Trophoblast cell (in vitro differentiated cells and primary cell): ENCODE measurements at regions not wholly inside any gene's neighbourhood (a gene's known extent, or its start where the extent isn't known, plus 50 kb on each side); places are given as distances from the start of the nearest gene placed in this dataset.

Experiments used
- DNase-seq, 2 donors: peaks; one replicate each; pipeline ENCODE4 v3.0.0-alpha.2; 2016
- H2AFZ ChIP-seq: 2 replicates; pipeline ENCODE4 v1.6.1; 2013; ENCODE audit warnings: low read length, moderate library complexity, mild to moderate bottlenecking; ENCODE audit not compliant: insufficient read depth, poor library complexity
- H2AK5ac ChIP-seq: 2 replicates; pipeline ENCODE4 v1.6.1; 2013; ENCODE audit warnings: mild to moderate bottlenecking, low read length
- H2BK120ac ChIP-seq: 2 replicates; pipeline ENCODE4 v1.6.1; 2013; ENCODE audit warnings: low read length, mild to moderate bottlenecking, moderate library complexity; ENCODE audit not compliant: insufficient read depth, poor library complexity
- H2BK12ac ChIP-seq: 2 replicates; pipeline ENCODE4 v1.6.1; 2013; ENCODE audit warnings: mild to moderate bottlenecking, low read length, moderate library complexity
- H2BK5ac ChIP-seq: 2 replicates; pipeline ENCODE4 v1.6.1; 2013; ENCODE audit warnings: low read length, low read depth, moderate library complexity, mild to moderate bottlenecking; ENCODE audit not compliant: poor library complexity
- H3K14ac ChIP-seq: 2 replicates; pipeline ENCODE4 v1.6.1; 2013; ENCODE audit warnings: mild to moderate bottlenecking, low read length
- H3K18ac ChIP-seq: 2 replicates; pipeline ENCODE4 v1.6.1; 2013; ENCODE audit warnings: mild to moderate bottlenecking, low read length
- H3K23ac ChIP-seq: 2 replicates; pipeline ENCODE4 v1.6.1; 2013; ENCODE audit warnings: low read length
- H3K27ac ChIP-seq: 2 replicates; pipeline ENCODE4 v1.5.1; 2013; ENCODE audit warnings: low read depth, mild to moderate bottlenecking, inconsistent platforms, low read length, moderate library complexity
- H3K27me3 ChIP-seq: 2 replicates; pipeline ENCODE4 v1.6.1; 2013; ENCODE audit warnings: inconsistent platforms, mild to moderate bottlenecking, low read length, moderate library complexity; ENCODE audit not compliant: insufficient read depth
- H3K36me3 ChIP-seq, 2 experiments: 1 replicate in 1 of 2; 2 replicates in 1 of 2; pipeline ENCODE4 v1.6.1; 2013; ENCODE audit warnings: low read length in 2 of 2, mild to moderate bottlenecking in 2 of 2, moderate library complexity in 1 of 2; ENCODE audit not compliant: insufficient read depth in 2 of 2, control insufficient read depth in 1 of 2
- H3K4ac ChIP-seq: 2 replicates; pipeline ENCODE4 v1.6.1; 2013; ENCODE audit warnings: low read depth, mild to moderate bottlenecking, low read length, moderate library complexity
- H3K4me1 ChIP-seq, 2 experiments: 1 replicate in 1 of 2; 2 replicates in 1 of 2; pipeline ENCODE4 v1.6.1; 2013; ENCODE audit warnings: low read length in 2 of 2, mild to moderate bottlenecking in 2 of 2, moderate library complexity in 1 of 2; ENCODE audit not compliant: insufficient read depth in 2 of 2, control insufficient read depth in 1 of 2
- H3K4me2 ChIP-seq: 2 replicates; pipeline ENCODE4 v1.6.1; 2013; ENCODE audit warnings: inconsistent platforms, mild to moderate bottlenecking, low read length, moderate library complexity
- H3K4me3 ChIP-seq: 2 replicates; pipeline ENCODE4 v1.5.1; 2013; ENCODE audit warnings: mild to moderate bottlenecking, low read depth, low read length, inconsistent platforms
- H3K79me1 ChIP-seq: one replicate; pipeline ENCODE4 v1.6.1; 2013; ENCODE audit warnings: low read length
- H3K79me2 ChIP-seq: 2 replicates; pipeline ENCODE4 v1.6.1; 2013; ENCODE audit warnings: low read length, mild to moderate bottlenecking; ENCODE audit not compliant: control insufficient read depth, insufficient read depth, poor library complexity
- H3K9ac ChIP-seq: 2 replicates; pipeline ENCODE4 v1.6.1; 2013; ENCODE audit warnings: mild to moderate bottlenecking, low read length
- H3K9me3 ChIP-seq: 2 replicates; pipeline ENCODE4 v1.6.1; 2013; ENCODE audit warnings: low read depth, mild to moderate bottlenecking, control low read depth, inconsistent platforms, low read length; ENCODE audit not compliant: insufficient read depth
- H4K12ac ChIP-seq: 2 replicates; pipeline ENCODE4 v1.6.1; 2013; ENCODE audit warnings: low read depth, mild to moderate bottlenecking, low read length, moderate library complexity
- H4K8ac ChIP-seq: 2 replicates; pipeline ENCODE4 v1.6.1; 2013; ENCODE audit warnings: low read depth, mild to moderate bottlenecking, low read length, moderate library complexity
- H4K91ac ChIP-seq: one replicate; pipeline ENCODE4 v1.6.1; 2013; ENCODE audit warnings: low read depth, mild to moderate bottlenecking, low read length, moderate library complexity
- WGBS: extraction: QIAGEN DNeasy Blood & Tissue Kit; methylation state at CpG from one replicate; pipeline ENCODE4 v1.1.7; 2013; ENCODE audit warnings: missing lambda C conversion rate; ENCODE audit not compliant: insufficient read length, insufficient coverage; ENCODE audit errors: extremely low coverage; 5-methylcytosine and 5-hydroxymethylcytosine counted together

GRCh38 chr2:226057914-226058313 lies 658.4 kb downstream of the NYAP2 start:
- Histone ChIP-seq H2BK12ac (no peak overlapping the region), H2BK5ac (no peak overlapping the region), H4K8ac (no peak overlapping the region), H3K36me3 (no peaks in the 10 kb centered on the region), H3K4ac (no peak overlapping the region), H4K91ac (no peak overlapping the region), H3K18ac (no peak overlapping the region), H4K12ac (no peak overlapping the region), H3K9me3 (no peaks in the 10 kb centered on the region), H3K27me3 (no peaks in the 10 kb centered on the region), H3K79me2 (no peaks in the 10 kb centered on the region), H2AK5ac (no peak overlapping the region), H3K4me2 (no peak overlapping the region), H3K4me1 (no peaks in the 10 kb centered on the region), H3K79me1 (no peaks in the 10 kb centered on the region), H2AFZ (no peak overlapping the region), H3K14ac (no peak overlapping the region), H2BK120ac (no peak overlapping the region), H3K27ac (no peak overlapping the region), H3K23ac (no peak overlapping the region), H3K9ac (no peak overlapping the region), H3K4me3 (no peak overlapping the region)
- no CpG with 5 or more reads among the region's 1 CpG for WGBS
- no peak for DNase-seq

- Histone ChIP-seq H3K36me3 (no peaks in the 10 kb centered on the region), H3K4me2 (no peak overlapping the region), H3K18ac (no peak overlapping the region), H3K9ac (no peak overlapping the region), H3K14ac (no peak overlapping the region), H3K4ac (no peak overlapping the region), H4K12ac (no peak overlapping the region), H3K4me3 (no peak overlapping the region), H3K79me2 (no peaks in the 10 kb centered on the region), H3K4me1 (no peaks in the 10 kb centered on the region), H2BK120ac (no peak overlapping the region), H3K23ac (no peak overlapping the region), H3K9me3 (no peaks in the 10 kb centered on the region), H3K27me3 (no peaks in the 10 kb centered on the region), H2AFZ (no peak overlapping the region), H4K8ac (no peak overlapping the region), H3K27ac (no peak overlapping the region), H2BK5ac (no peak overlapping the region), H3K79me1 (no peaks in the 10 kb centered on the region), H2BK12ac (no peak overlapping the region), H2AK5ac (no peak overlapping the region), H4K91ac (no peak overlapping the region)
- DNase-seq: no peak
- WGBS: no CpG with 5 or more reads among the region's 1 CpG
Measured at GRCh38 chr2:226057365-226057764, 657.9 kb downstream of the NYAP2 start.

- Histone ChIP-seq H2AFZ (no peak overlapping the region), H2BK5ac (no peak overlapping the region), H3K79me1 (no peaks in the 10 kb centered on the region), H3K4me3 (no peak overlapping the region), H3K23ac (no peak overlapping the region), H3K4me1 (no peaks in the 10 kb centered on the region), H3K9me3 (no peaks in the 10 kb centered on the region), H4K12ac (no peak overlapping the region), H2AK5ac (no peak overlapping the region), H3K4me2 (no peak overlapping the region), H4K91ac (no peak overlapping the region), H3K4ac (no peak overlapping the region), H3K18ac (no peak overlapping the region), H3K14ac (no peak overlapping the region), H3K36me3 (no peaks in the 10 kb centered on the region), H3K27me3 (no peaks in the 10 kb centered on the region), H2BK120ac (no peak overlapping the region), H3K27ac (no peak overlapping the region), H2BK12ac (no peak overlapping the region), H4K8ac (no peak overlapping the region), H3K79me2 (no peaks in the 10 kb centered on the region), H3K9ac (no peak overlapping the region)
- DNase-seq: no peak
- no CpG with 5 or more reads among the region's 6 CpGs for WGBS
Measured at GRCh38 chr2:226052772-226053416, 653.4 kb downstream of the NYAP2 start.

GRCh38 chr2:226050822-226051221 lies 651.3 kb downstream of the NYAP2 start:
- H2BK12ac ChIP-seq: no peak overlapping the region
- no peak overlapping the region for H3K4me3 ChIP-seq
- no peak overlapping the region for H3K18ac ChIP-seq
- WGBS: no CpG with 5 or more reads among the region's 5 CpGs
- H3K79me1 ChIP-seq: no peaks in the 10 kb centered on the region
- no peak overlapping the region for H2AK5ac ChIP-seq
- no peak overlapping the region for H3K27ac ChIP-seq
- no peak overlapping the region for H3K14ac ChIP-seq
- no peaks in the 10 kb centered on the region for H3K79me2 ChIP-seq
- no peak overlapping the region for H3K23ac ChIP-seq
- H2AFZ ChIP-seq: no peak overlapping the region
- no peak overlapping the region for H3K4ac ChIP-seq
- no peak for DNase-seq
- H4K12ac ChIP-seq: no peak overlapping the region
- H4K8ac ChIP-seq: no peak overlapping the region
- H3K36me3 ChIP-seq: no peaks in the 10 kb centered on the region
- no peak overlapping the region for H3K9ac ChIP-seq
- no peak overlapping the region for H4K91ac ChIP-seq
- H2BK120ac ChIP-seq: no peak overlapping the region
- no peaks in the 10 kb centered on the region for H3K4me1 ChIP-seq
- no peak overlapping the region for H2BK5ac ChIP-seq
- no peaks in the 10 kb centered on the region for H3K27me3 ChIP-seq
- H3K9me3 ChIP-seq: no peaks in the 10 kb centered on the region
- no peak overlapping the region for H3K4me2 ChIP-seq
